CD14-positive monocyte (primary cell): ENCODE measurements at regions not wholly inside any gene's neighbourhood (a gene's known extent, or its start where the extent isn't known, plus 50 kb on each side); places are given as distances from the start of the nearest gene placed in this dataset.

Experiments
- DNase-seq, 3 donors: peaks; one replicate each; pipeline ENCODE4 v3.0.0-alpha.2; 2011 to 2022
- H2AFZ ChIP-seq: 2 replicates; pipeline ENCODE4 v1.6.0; 2012; ENCODE audit warnings: mild to moderate bottlenecking, low read depth, low read length, inconsistent platforms; ENCODE audit not compliant: insufficient read depth, poor library complexity, severe bottlenecking
- H3K27ac ChIP-seq, 2 donors: 1 replicate in 1 of 2; 2 replicates in 1 of 2; pipeline ENCODE4 v1.5.1; 2012 to 2013; ENCODE audit warnings: low read length in 2 of 2, control low read depth in 1 of 2, inconsistent platforms in 1 of 2, low read depth in 1 of 2, mild to moderate bottlenecking in 1 of 2
- H3K27me3 ChIP-seq, 2 donors: one replicate each; pipeline versions ENCODE4 v1.6.0 to v1.6.1; 2011 to 2013; ENCODE audit warnings: low read length in 2 of 2; ENCODE audit not compliant: control insufficient read depth in 2 of 2, insufficient read depth in 2 of 2
- H3K36me3 ChIP-seq, 2 donors: replicated peaks in 1 of 2; 1 replicate in 1 of 2; 2 replicates in 1 of 2; pipeline versions ENCODE4 v1.5.1 to v1.6.1; 2012 to 2013; ENCODE audit warnings: low read length in 2 of 2, control low read depth in 1 of 2, inconsistent platforms in 1 of 2, mild to moderate bottlenecking in 1 of 2; ENCODE audit not compliant: insufficient read depth in 2 of 2, control insufficient read depth in 1 of 2
- H3K4me1 ChIP-seq, 2 donors: 1 replicate in 1 of 2; 2 replicates in 1 of 2; pipeline versions ENCODE4 v1.5.1 to v1.6.1; 2012 to 2013; ENCODE audit warnings: low read length in 2 of 2, control low read depth in 1 of 2, inconsistent platforms in 1 of 2, mild to moderate bottlenecking in 1 of 2, moderate library complexity in 1 of 2; ENCODE audit not compliant: insufficient read depth in 2 of 2, control insufficient read depth in 1 of 2
- H3K4me2 ChIP-seq: replicated peaks from 2 replicates; pipeline ENCODE3; 2012; ENCODE audit warnings: low read length, moderate library complexity, mild to moderate bottlenecking; ENCODE audit not compliant: poor library complexity, severe bottlenecking; ENCODE audit errors: extremely low read depth
- H3K4me3 ChIP-seq, 3 experiments: fragments of 200-600 bp in 1 of 3; sonication (generic) in 1 of 3; replicated peaks in 1 of 3; 1 replicate in 2 of 3; 2 replicates in 1 of 3; pipeline ENCODE4 v1.5.1; 2011 to 2013; ENCODE audit warnings: low read length in 3 of 3, mild to moderate bottlenecking in 3 of 3, control low read depth in 2 of 3, low read depth in 2 of 3, inconsistent platforms in 1 of 3, moderate library complexity in 1 of 3
- H3K79me2 ChIP-seq: 2 replicates; pipeline ENCODE4 v1.6.0; 2012; ENCODE audit warnings: mild to moderate bottlenecking, control low read depth, inconsistent platforms, low read length, moderate library complexity; ENCODE audit not compliant: insufficient read depth
- H3K9ac ChIP-seq: 2 replicates; pipeline ENCODE4 v1.6.0; 2017; ENCODE audit warnings: low read length, mild to moderate bottlenecking; ENCODE audit not compliant: insufficient read depth, poor library complexity, severe bottlenecking
- H3K9me3 ChIP-seq, 2 donors: replicated peaks in 1 of 2; 1 replicate in 1 of 2; 2 replicates in 1 of 2; pipeline versions ENCODE4 v1.5.1 to v1.6.1; 2012 to 2013; ENCODE audit warnings: low read length in 2 of 2, control low read depth in 1 of 2; ENCODE audit not compliant: control insufficient read depth in 1 of 2, insufficient read depth in 1 of 2
- H4K20me1 ChIP-seq: 2 replicates; pipeline ENCODE4 v1.6.0; 2012; ENCODE audit warnings: mild to moderate bottlenecking, low read length, control low read depth, moderate library complexity; ENCODE audit not compliant: insufficient read depth
- H3K27ac Mint-ChIP-seq, 7 donors: one replicate each; pipeline ENCODE4 v1.8.0; 2020; ENCODE audit warnings: mild to moderate bottlenecking in 7 of 7, mixed read lengths in 7 of 7, moderate library complexity in 6 of 7, inconsistent platforms in 2 of 7
- H3K27me3 Mint-ChIP-seq, 3 donors: one replicate each; pipeline ENCODE4 v1.8.0; 2021 to 2022; ENCODE audit warnings: low read depth in 3 of 3, mild to moderate bottlenecking in 3 of 3, mixed read lengths in 3 of 3, moderate library complexity in 3 of 3, inconsistent platforms in 1 of 3
- H3K36me3 Mint-ChIP-seq, 2 donors: one replicate each; pipeline ENCODE4 v1.8.0; 2020; ENCODE audit warnings: mixed read lengths in 2 of 2, inconsistent platforms in 1 of 2, mild to moderate bottlenecking in 1 of 2
- H3K4me1 Mint-ChIP-seq: one replicate; pipeline ENCODE4 v1.8.0; 2020; ENCODE audit warnings: mild to moderate bottlenecking, mixed read lengths
- H3K4me3 Mint-ChIP-seq, 2 donors: one replicate each; pipeline ENCODE4 v1.8.0; 2020; ENCODE audit warnings: mild to moderate bottlenecking in 2 of 2, mixed read lengths in 2 of 2, moderate library complexity in 1 of 2
- H3K9me3 Mint-ChIP-seq, 7 donors: one replicate each; pipeline ENCODE4 v1.8.0; 2020 to 2022; ENCODE audit warnings: mixed read lengths in 7 of 7, mild to moderate bottlenecking in 6 of 7, moderate library complexity in 6 of 7, inconsistent platforms in 2 of 7
- WGBS: methylation state at CpG from one replicate; pipeline ENCODE4 v1.1.5; 2013; ENCODE audit warnings: missing lambda C conversion rate; ENCODE audit not compliant: insufficient coverage; 5-methylcytosine and 5-hydroxymethylcytosine counted together
- intact Hi-C, 2 donors: fragments of 100-400 bp; cut with micrococcal nuclease; formaldehyde crosslinking; loops; one replicate each; pipeline versions ENCODE4 v1.15.0 to v1.15.1; 2023
- TF ChIP-seq, protein P1 (sequence below): fragments of 200-600 bp; IDR thresholded peaks from one replicate; pipeline ENCODE4 v1.8.0; 2022; ENCODE audit warnings: antibody characterized with exemption, mild to moderate bottlenecking

DNA sequence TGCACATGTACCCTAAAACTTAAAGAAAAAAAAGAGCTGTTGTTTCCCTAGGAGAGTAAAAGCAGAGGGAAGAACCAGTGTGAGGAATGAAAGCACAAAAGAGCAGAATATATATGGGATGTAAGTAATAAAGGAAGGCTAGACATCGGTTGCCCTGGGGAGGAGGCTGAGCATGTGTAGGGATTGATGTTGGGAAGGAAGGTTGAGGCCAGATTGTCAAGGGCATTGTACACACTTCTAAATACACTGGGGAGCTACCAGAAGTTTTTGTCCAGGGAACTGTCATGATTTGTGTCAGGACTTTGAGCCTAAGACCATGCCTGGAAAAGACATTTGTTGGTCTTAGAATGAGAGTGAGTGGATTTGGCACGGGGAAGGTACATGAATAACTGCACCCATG, 467.1 kb downstream of the GPAT3 start:
- no peaks in the 10 kb centered on the region for H3K9me3 Mint-ChIP-seq
- no peak overlapping the region for H3K27ac ChIP-seq
- no peak overlapping the region for H3K4me3 ChIP-seq
- peaks cover 0 to 2% (median 2%) of the 10 kb centered on the region in 3 donors for H3K27me3 Mint-ChIP-seq
- H3K79me2 ChIP-seq: no peaks in the 10 kb centered on the region
- no peak overlapping the region for H2AFZ ChIP-seq
- H3K27me3 ChIP-seq: no peaks in the 10 kb centered on the region
- intact Hi-C loops: no loop called here
- no peaks in the 10 kb centered on the region for H3K36me3 Mint-ChIP-seq
- no peak overlapping the region for H3K9ac ChIP-seq
- H3K4me1 Mint-ChIP-seq: no peaks in the 10 kb centered on the region
- DNase-seq: no peak
- no peak overlapping the region for H3K27ac Mint-ChIP-seq
- H3K36me3 ChIP-seq: no peaks in the 10 kb centered on the region
- WGBS: 60% methylated on average over 1 of the region's 2 CpGs
- no peaks in the 10 kb centered on the region for H3K4me1 ChIP-seq
- TF ChIP-seq, protein P1, sequence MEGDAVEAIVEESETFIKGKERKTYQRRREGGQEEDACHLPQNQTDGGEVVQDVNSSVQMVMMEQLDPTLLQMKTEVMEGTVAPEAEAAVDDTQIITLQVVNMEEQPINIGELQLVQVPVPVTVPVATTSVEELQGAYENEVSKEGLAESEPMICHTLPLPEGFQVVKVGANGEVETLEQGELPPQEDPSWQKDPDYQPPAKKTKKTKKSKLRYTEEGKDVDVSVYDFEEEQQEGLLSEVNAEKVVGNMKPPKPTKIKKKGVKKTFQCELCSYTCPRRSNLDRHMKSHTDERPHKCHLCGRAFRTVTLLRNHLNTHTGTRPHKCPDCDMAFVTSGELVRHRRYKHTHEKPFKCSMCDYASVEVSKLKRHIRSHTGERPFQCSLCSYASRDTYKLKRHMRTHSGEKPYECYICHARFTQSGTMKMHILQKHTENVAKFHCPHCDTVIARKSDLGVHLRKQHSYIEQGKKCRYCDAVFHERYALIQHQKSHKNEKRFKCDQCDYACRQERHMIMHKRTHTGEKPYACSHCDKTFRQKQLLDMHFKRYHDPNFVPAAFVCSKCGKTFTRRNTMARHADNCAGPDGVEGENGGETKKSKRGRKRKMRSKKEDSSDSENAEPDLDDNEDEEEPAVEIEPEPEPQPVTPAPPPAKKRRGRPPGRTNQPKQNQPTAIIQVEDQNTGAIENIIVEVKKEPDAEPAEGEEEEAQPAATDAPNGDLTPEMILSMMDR: no peak
- H3K9me3 ChIP-seq: no peaks in the 10 kb centered on the region
- H3K4me3 Mint-ChIP-seq: no peak overlapping the region
- H4K20me1 ChIP-seq: no peaks in the 10 kb centered on the region
- H3K4me2 ChIP-seq: no peak overlapping the region

DNA sequence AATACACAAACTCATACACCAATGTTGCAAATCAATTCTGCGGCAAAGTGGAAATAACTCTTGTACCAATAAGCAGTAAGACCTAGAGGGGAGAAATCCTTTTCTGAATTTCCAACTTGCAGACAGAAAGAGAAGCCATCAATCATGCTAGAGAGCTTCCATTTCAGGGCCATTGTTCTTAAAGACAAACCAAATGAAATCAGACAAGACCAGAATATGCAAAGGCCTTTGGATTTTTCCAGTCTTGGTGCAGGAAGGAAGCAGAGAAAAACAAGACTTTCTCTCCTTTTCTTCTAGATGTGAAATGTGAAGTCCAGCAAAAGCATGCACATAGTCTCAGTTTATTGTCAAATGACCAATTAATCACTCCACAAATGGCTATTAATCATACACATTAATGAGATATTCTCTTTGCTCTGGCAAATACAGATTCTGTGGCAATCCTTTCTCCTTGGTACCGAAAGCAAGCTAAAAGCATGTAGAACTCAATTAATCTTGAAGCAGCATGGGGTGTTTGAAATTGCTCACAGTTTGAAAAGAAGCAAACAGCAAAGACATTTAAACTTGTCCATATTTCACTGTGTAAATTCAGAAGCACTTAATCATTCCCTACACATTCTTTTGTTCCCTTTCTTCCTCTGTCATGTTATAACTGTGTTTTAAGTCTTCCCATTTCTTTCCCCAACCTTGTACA, 466.1 kb downstream of the GPAT3 start:
- no peak overlapping the region for H3K27ac Mint-ChIP-seq
- H3K9me3 ChIP-seq: no peaks in the 10 kb centered on the region

More for the DNA sequence above, 466.1 kb downstream of the GPAT3 start:
- Mint-ChIP-seq H3K4me1 (no peaks in the 10 kb centered on the region), H3K27me3 (peaks cover 0 to 2% (median 2%) of the 10 kb centered on the region in 3 donors), H3K9me3 (no peaks in the 10 kb centered on the region), H3K36me3 (no peaks in the 10 kb centered on the region), H3K4me3 (no peak overlapping the region)
- no peaks in the 10 kb centered on the region for H3K36me3 ChIP-seq
- H3K9ac ChIP-seq: no peak overlapping the region
- WGBS: no CpG with 5 or more reads among the region's 2 CpGs
- H3K4me1 ChIP-seq: no peaks in the 10 kb centered on the region
- intact Hi-C loops: no loop called here
- TF ChIP-seq, protein P1: no peak
- no peak overlapping the region for H3K27ac ChIP-seq
- no peak overlapping the region for H3K4me3 ChIP-seq
- H3K27me3 ChIP-seq: no peaks in the 10 kb centered on the region
- no peaks in the 10 kb centered on the region for H3K79me2 ChIP-seq
- no peak overlapping the region for H2AFZ ChIP-seq
- H4K20me1 ChIP-seq: no peaks in the 10 kb centered on the region
- no peak overlapping the region for H3K4me2 ChIP-seq
- DNase-seq: no peak
